GM12878 (cell line): ENCODE measurements at regions not wholly inside any gene's neighbourhood (a gene's known extent, or its start where the extent isn't known, plus 50 kb on each side); places are given as distances from the start of the nearest gene placed in this dataset.

Experiments
- ATAC-seq: fragments of 200-7000 bp; cut with Tn5 transposase; 3 replicates; pipeline ENCODE4 v1.9.1; 2020; ENCODE audit warnings: mild to moderate bottlenecking, moderate library complexity
- BruUV-seq: library from RNA; stranded (reverse); fragments of 400-500 nt; replicated peaks from 2 replicates; lab custom pipeline; 2021; lab: Mats Ljungman, UMichigan
- CTCF ChIA-PET: fragments of 300-600 bp; sonication (Branson Sonifier 250); formaldehyde crosslinking; extraction: SDS; loops from one replicate; lab custom pipeline; 2021; ENCODE audit warnings: inconsistent platforms; lab: Yijun Ruan, JAX
- POLR2A ChIA-PET: fragments of 350-600 bp; formaldehyde crosslinking; extraction: SDS; loops from one replicate; lab custom pipeline; 2021; ENCODE audit warnings: inconsistent platforms; lab: Charles Lee
- RAD21 ChIA-PET: fragments of 300-600 bp; sonication (Branson Sonifier 250); formaldehyde crosslinking; loops from one replicate; lab custom pipeline; 2023; ENCODE audit warnings: antibody characterized with exemption; ENCODE audit not compliant: unreplicated experiment; lab: Charles Lee
- SMC1A ChIA-PET: fragments of 300-600 bp; sonication (Branson Sonifier 250); formaldehyde crosslinking; loops from one replicate; lab custom pipeline; 2023; ENCODE audit not compliant: unreplicated experiment, uncharacterized antibody; lab: Charles Lee
- DNase-seq: peaks from one replicate; pipeline ENCODE4 v3.0.0-alpha.2; 2011; ENCODE audit warnings: low read depth, low spot score
- FAIRE-seq: peaks from 3 replicates; lab custom pipeline; 2011; peaks lifted over from hg19 to GRCh38; lab: Jason Lieb, UNC
- H2AFZ ChIP-seq: 2 replicates; pipeline ENCODE4 v1.6.0; 2011; ENCODE audit warnings: low read depth, low read length, control low read depth; ENCODE audit not compliant: control insufficient read depth
- H3K27ac ChIP-seq: 2 replicates; pipeline ENCODE4 v1.5.1; 2011; ENCODE audit warnings: control low read depth; ENCODE audit not compliant: control insufficient read depth, insufficient read depth
- H3K27me3 ChIP-seq, 2 experiments: replicated peaks in 1 of 2; 2 replicates each; pipeline versions ENCODE4 v1.6.0 to v1.6.1; 2011; ENCODE audit warnings: low read length in 1 of 2; ENCODE audit not compliant: control insufficient read depth in 2 of 2, insufficient read depth in 2 of 2
- H3K36me3 ChIP-seq, 2 experiments: 2 replicates each; pipeline ENCODE4 v1.5.1; 2011; ENCODE audit warnings: low read length in 1 of 2; ENCODE audit not compliant: control insufficient read depth in 2 of 2, insufficient read depth in 2 of 2
- H3K4me1 ChIP-seq: 2 replicates; pipeline ENCODE4 v1.6.1; 2011; ENCODE audit warnings: mild to moderate bottlenecking, low read length, moderate library complexity, mixed read lengths; ENCODE audit not compliant: control insufficient read depth, insufficient read depth
- H3K4me2 ChIP-seq: 2 replicates; pipeline ENCODE4 v1.6.0; 2011; ENCODE audit warnings: control low read depth; ENCODE audit not compliant: control insufficient read depth, insufficient read depth
- H3K4me3 ChIP-seq: fragments of 200-600 bp; sonication (generic); 2 replicates; pipeline ENCODE4 v1.5.1; 2016
- H3K79me2 ChIP-seq: 2 replicates; pipeline ENCODE4 v1.6.0; 2011; ENCODE audit warnings: low read length; ENCODE audit not compliant: control insufficient read depth, insufficient read depth
- H3K9ac ChIP-seq: 2 replicates; pipeline ENCODE4 v1.8.0; 2011; ENCODE audit warnings: low read length, control low read depth, mixed read lengths; ENCODE audit not compliant: control insufficient read depth, insufficient read depth
- H3K9me3 ChIP-seq: replicated peaks from 3 replicates; pipeline ENCODE4 v1.5.1; 2011; ENCODE audit warnings: mild to moderate bottlenecking, low read length; ENCODE audit not compliant: control insufficient read depth, insufficient read depth
- H4K20me1 ChIP-seq: 2 replicates; pipeline ENCODE4 v1.6.0; 2011; ENCODE audit not compliant: control insufficient read depth, insufficient read depth
- BCL3 ChIP-seq: IDR thresholded peaks from 2 replicates; pipeline ENCODE4 v1.6.1; 2011; ENCODE audit warnings: borderline replicate concordance, low read depth, mild to moderate bottlenecking, moderate library complexity, low read length; ENCODE audit not compliant: insufficient read depth, poor library complexity, severe bottlenecking
- E2F8 ChIP-seq: fragments of 450-650 bp; IDR thresholded peaks from 2 replicates; pipeline ENCODE4 v1.6.1; 2018; ENCODE audit warnings: mild to moderate bottlenecking, low read depth, moderate library complexity; ENCODE audit not compliant: partially characterized antibody
- EP300 ChIP-seq, 2 experiments: fragments of 150-350 bp in 1 of 2; IDR thresholded peaks; 2 replicates each; pipeline ENCODE4 v1.6.1; 2011 to 2012; ENCODE audit warnings: low read depth in 2 of 2, low read length in 2 of 2, borderline replicate concordance in 1 of 2, improper control_type of control experiment in 1 of 2, inconsistent platforms in 1 of 2; ENCODE audit not compliant: control insufficient read depth in 1 of 2
- ETV6 ChIP-seq, 2 experiments: fragments of 450-650 bp in 1 of 2; IDR thresholded peaks in 1 of 2; conservative IDR thresholded peaks in 1 of 2; 2 replicates each; pipeline ENCODE4 v1.6.1; 2014; ENCODE audit warnings: antibody characterized with exemption in 1 of 2, borderline replicate concordance in 1 of 2, low read depth in 1 of 2, mild to moderate bottlenecking in 1 of 2, moderate library complexity in 1 of 2
- FOXK2 ChIP-seq: fragments of 450-650 bp; IDR thresholded peaks from 2 replicates; pipeline ENCODE4 v1.6.1; 2017; ENCODE audit warnings: mild to moderate bottlenecking, moderate library complexity
- GABPA ChIP-seq: IDR thresholded peaks from 2 replicates; pipeline ENCODE4 v1.6.1; 2014; ENCODE audit warnings: antibody characterized with exemption, low read depth, mild to moderate bottlenecking, inconsistent platforms
- KDM1A ChIP-seq: fragments of 200-600 bp; sonication (generic); IDR thresholded peaks from 2 replicates; pipeline ENCODE4 v1.6.1; 2016; ENCODE audit warnings: borderline replicate concordance
- NBN ChIP-seq: fragments of 450-650 bp; IDR thresholded peaks from 2 replicates; pipeline ENCODE4 v1.6.1; 2016
- NFXL1 ChIP-seq: fragments of 450-650 bp; IDR thresholded peaks from 2 replicates; pipeline ENCODE4 v1.6.1; 2017; ENCODE audit warnings: antibody characterized with exemption, mild to moderate bottlenecking, borderline replicate concordance
- NFYA ChIP-seq: IDR thresholded peaks from 2 replicates; pipeline ENCODE4 v1.6.1; 2011; ENCODE audit warnings: low read depth, mild to moderate bottlenecking, low read length, improper control_type of control experiment, borderline replicate concordance
- NR2F1 ChIP-seq: fragments of 450-650 bp; conservative IDR thresholded peaks from 2 replicates; pipeline ENCODE4 v1.6.1; 2017; ENCODE audit warnings: mild to moderate bottlenecking
- PML ChIP-seq: IDR thresholded peaks from 2 replicates; pipeline ENCODE4 v1.6.1; 2012; ENCODE audit warnings: low read length, inconsistent platforms
- POLR2A ChIP-seq: IDR thresholded peaks from 2 replicates; pipeline ENCODE4 v1.6.1; 2011; ENCODE audit warnings: low read depth, mild to moderate bottlenecking, low read length
- SIN3A ChIP-seq: IDR thresholded peaks from 2 replicates; pipeline ENCODE4 v1.6.1; 2012; ENCODE audit warnings: low read depth, low read length, improper control_type of control experiment
- SREBF2 ChIP-seq: IDR thresholded peaks from 2 replicates; pipeline ENCODE4 v1.6.1; 2012; ENCODE audit warnings: mild to moderate bottlenecking, low read length
- SRF ChIP-seq, 2 experiments: IDR thresholded peaks; 2 replicates each; pipeline ENCODE4 v1.6.1; 2011; ENCODE audit warnings: low read depth in 2 of 2, low read length in 2 of 2, mild to moderate bottlenecking in 1 of 2, moderate library complexity in 1 of 2
- STAT1 ChIP-seq: fragments of 450-650 bp; conservative IDR thresholded peaks from 2 replicates; pipeline ENCODE4 v1.6.1; 2014; ENCODE audit warnings: antibody characterized with exemption, mild to moderate bottlenecking
- TARDBP ChIP-seq: IDR thresholded peaks from 2 replicates; pipeline ENCODE4 v1.6.1; 2016; ENCODE audit warnings: borderline replicate concordance
- TBL1XR1 ChIP-seq: IDR thresholded peaks from 2 replicates; pipeline ENCODE4 v1.6.1; 2012; ENCODE audit warnings: low read depth, low read length, improper control_type of control experiment
- TCF3 ChIP-seq: IDR thresholded peaks from 2 replicates; pipeline ENCODE4 v1.6.1; 2012; ENCODE audit warnings: low read depth, mild to moderate bottlenecking, low read length, borderline replicate concordance; ENCODE audit not compliant: insufficient read depth
- ZZZ3 ChIP-seq: IDR thresholded peaks from 2 replicates; pipeline ENCODE4 v1.6.1; 2011; ENCODE audit warnings: low read depth; ENCODE audit not compliant: control insufficient read depth, insufficient read length
- WGBS: methylation state at CpG from one replicate; pipeline ENCODE4 v1.1.6; 2016; ENCODE audit warnings: low lambda C conversion rate; ENCODE audit not compliant: insufficient replicate concordance, insufficient coverage; ENCODE audit errors: missing lambda C conversion rate; 5-methylcytosine and 5-hydroxymethylcytosine counted together
- in situ Hi-C: fragments of 300-500 bp; cut with MboI; formaldehyde crosslinking; loops from 9 replicates; pipeline ENCODE4 v1.14.3; 2018; ENCODE audit warnings: mixed read lengths
- intact Hi-C: fragments of 100-400 bp; cut with micrococcal nuclease; formaldehyde crosslinking; loops from one replicate; pipeline ENCODE4 v1.14.2; 2022; ENCODE audit not compliant: unreplicated experiment

GRCh38 chr3:163812006-163812405 lies 1266.3 kb downstream of the SI start (continued):
- TF ChIP-seq SRF (IDR thresholded peaks at IDR 0.05; ENCODE audit: low read depth in 2 of 2, low read length in 2 of 2), result no peak
- TF ChIP-seq STAT1, result no peak
- TF ChIP-seq FOXK2, result no peak
- no peak for TF ChIP-seq NFXL1
- no peak for TF ChIP-seq NR2F1
- no peak for TF ChIP-seq TBL1XR1
- no peak for TF ChIP-seq ETV6 (conservative IDR thresholded peaks at IDR 0.05 in 1 of 2, IDR thresholded peaks at IDR 0.05 in 1 of 2; ENCODE audit: borderline replicate concordance in 1 of 2, low read depth in 1 of 2)
- no peak for TF ChIP-seq GABPA
- TF ChIP-seq KDM1A, result no peak
- no peak for TF ChIP-seq NFYA

GRCh38 chr3:163809540-163809993 lies 1268.7 kb downstream of the SI start:
- H3K36me3 ChIP-seq, result no peaks in the 10 kb centered on the region
- DNase-seq (peak; percentile 57), ATAC-seq (peak; percentile 93), FAIRE-seq (peak; percentile 44)
- BruUV-seq, result no TSS peak
- H3K9me3 ChIP-seq, result no peaks in the 10 kb centered on the region
- no peaks in the 10 kb centered on the region for H3K27me3 ChIP-seq
- in situ Hi-C loops, result no loop called here
- 2% methylated on average over 4 of the region's 4 CpGs for WGBS
- H3K4me3 ChIP-seq, result no peak overlapping the region
- H3K4me1 ChIP-seq, result no peaks in the 10 kb centered on the region
- ChIA-PET CTCF (interaction anchor here (0.7 to 2.9 kb wide), 4 partner anchors 21 to 1617 kb away, joined by 3 to 15 read pairs (median 4); no protein-coding TSS in a partner anchor), POLR2A (interaction anchor here (1.1 to 1.2 kb wide), 2 partner anchors 13 to 70 kb away, joined by 3 to 5 read pairs; no protein-coding TSS in a partner anchor), SMC1A (interaction anchor here (1.1 to 2.3 kb wide), 8 partner anchors 14 to 119 kb away, joined by 3 to 11 read pairs (median 5); no protein-coding TSS in a partner anchor), RAD21 (interaction anchor here (1.5 to 3.1 kb wide), 3 partner anchors 24 to 141 kb away, joined by 4 to 19 read pairs (median 4); no protein-coding TSS in a partner anchor)
- no peaks in the 10 kb centered on the region for H4K20me1 ChIP-seq
- peak overlapping the region; percentile 41 for H2AFZ ChIP-seq
- no peaks in the 10 kb centered on the region for H3K79me2 ChIP-seq
- H3K4me2 ChIP-seq, result no peak overlapping the region
- intact Hi-C loops, result loop anchor here (2.0 kb wide), 1 partner anchor 69 kb away; no protein-coding TSS in a partner anchor
- H3K9ac ChIP-seq, result no peak overlapping the region; the same call in 1 of the 2 replicates
- peak overlapping the region; percentile 65 for H3K27ac ChIP-seq
- no peak for TF ChIP-seq FOXK2
- no peak for TF ChIP-seq SREBF2
- no peak for TF ChIP-seq ZZZ3
- TF ChIP-seq SIN3A, result no peak
- TF ChIP-seq NBN, result peak; percentile 89
- TF ChIP-seq E2F8, result no peak
- no peak for TF ChIP-seq TBL1XR1
- peak; percentile 54; a peak in 3 of 4 replicates for TF ChIP-seq EP300 (IDR thresholded peaks at IDR 0.05; ENCODE audit: borderline replicate concordance in 1 of 2, control insufficient read depth in 1 of 2, low read depth in 2 of 2, low read length in 2 of 2)
- TF ChIP-seq BCL3, result no peak
- TF ChIP-seq POLR2A, result no peak
- no peak for TF ChIP-seq PML
- TF ChIP-seq TARDBP, result no peak
- TF ChIP-seq TCF3, result no peak
